Skeletal muscle cell (primary cell): ENCODE measurements at regions not wholly inside any gene's neighbourhood (a gene's known extent, or its start where the extent isn't known, plus 50 kb on each side); places are given as distances from the start of the nearest gene placed in this dataset.

Experiments used
- DNase-seq: peaks from one replicate; pipeline ENCODE4 v3.0.0-alpha.2; 2010; ENCODE audit warnings: low read depth
- H3K4me3 ChIP-seq: 2 replicates; pipeline ENCODE4 v1.5.1; 2011; ENCODE audit warnings: low read depth, mild to moderate bottlenecking, control low read depth, low read length, moderate library complexity

DNA sequence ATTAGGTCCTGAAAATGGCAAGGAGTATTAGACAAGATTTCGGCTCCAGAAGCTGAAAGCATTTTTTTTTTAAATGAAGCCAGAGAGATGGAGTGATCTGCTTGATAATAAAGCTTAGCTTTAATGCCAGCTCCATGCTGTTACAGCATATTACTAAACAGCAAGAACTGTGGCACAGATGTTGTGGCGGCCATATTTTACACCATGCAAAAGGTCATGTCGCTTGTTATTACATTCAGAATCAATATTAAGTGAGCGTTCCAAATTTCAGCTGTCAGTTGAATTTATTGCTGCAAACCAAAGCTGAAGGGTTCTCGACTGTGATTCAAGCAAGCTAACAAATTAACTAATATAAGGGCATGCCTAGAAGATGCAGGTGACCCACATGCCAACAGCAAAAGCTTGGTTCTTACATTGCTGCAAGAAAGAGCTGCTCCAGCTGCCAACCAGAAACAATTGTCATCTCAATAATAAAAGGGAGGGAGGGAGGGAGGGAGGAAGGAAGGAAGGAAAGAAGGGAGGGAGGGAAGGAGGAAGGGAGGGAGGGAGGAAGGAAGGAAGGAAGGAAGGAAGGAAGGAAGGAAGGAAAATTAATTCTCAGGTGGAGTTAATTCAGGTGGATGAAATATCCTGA, 517.7 kb upstream of the WWC1 start:
- H3K4me3 ChIP-seq: no peak overlapping the region

DNA sequence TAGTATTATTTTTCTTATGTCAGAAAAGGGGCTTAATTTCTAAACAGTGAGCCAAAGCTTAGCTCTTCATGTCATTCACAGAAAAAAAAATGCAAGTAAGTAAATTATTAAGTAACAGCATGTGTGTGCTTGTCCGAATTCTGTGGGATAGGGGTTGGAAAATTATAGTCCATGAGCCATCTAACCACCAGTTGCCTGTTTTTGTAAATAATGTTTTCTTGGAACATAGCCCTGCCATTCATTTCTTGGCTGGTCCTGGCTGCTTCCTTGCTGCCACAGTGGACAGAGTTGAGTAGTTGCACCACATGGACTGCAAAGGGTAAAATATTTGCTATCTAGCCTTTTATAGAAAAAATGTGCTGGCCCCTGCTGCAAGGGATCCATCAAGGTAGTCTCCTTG, 513.7 kb upstream of the WWC1 start:
- DNase-seq: no peak
- H3K4me3 ChIP-seq: no peak overlapping the region

More for the DNA sequence above, 517.7 kb upstream of the WWC1 start:
- no peak for DNase-seq

DNA sequence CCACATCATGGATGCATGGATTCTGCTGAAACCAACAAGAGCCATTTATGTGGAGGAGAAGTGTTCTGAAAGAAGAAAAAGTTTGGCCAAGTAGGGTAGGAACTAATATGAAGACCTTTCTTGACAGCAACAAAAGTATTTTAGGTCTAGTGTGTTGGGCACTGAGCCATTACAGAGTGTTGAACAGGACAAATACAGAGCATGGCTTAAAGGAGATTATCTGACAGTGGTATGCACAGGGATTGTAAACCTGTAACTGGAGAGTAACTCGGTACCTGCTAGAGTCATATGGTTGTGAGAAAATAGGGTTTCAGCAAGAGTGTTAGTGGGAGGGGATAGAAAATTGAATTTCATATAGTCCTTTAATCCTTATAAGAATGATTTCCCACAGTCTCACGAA, 513.2 kb upstream of the WWC1 start:
- no peak for DNase-seq
- H3K4me3 ChIP-seq: no peak overlapping the region

DNA sequence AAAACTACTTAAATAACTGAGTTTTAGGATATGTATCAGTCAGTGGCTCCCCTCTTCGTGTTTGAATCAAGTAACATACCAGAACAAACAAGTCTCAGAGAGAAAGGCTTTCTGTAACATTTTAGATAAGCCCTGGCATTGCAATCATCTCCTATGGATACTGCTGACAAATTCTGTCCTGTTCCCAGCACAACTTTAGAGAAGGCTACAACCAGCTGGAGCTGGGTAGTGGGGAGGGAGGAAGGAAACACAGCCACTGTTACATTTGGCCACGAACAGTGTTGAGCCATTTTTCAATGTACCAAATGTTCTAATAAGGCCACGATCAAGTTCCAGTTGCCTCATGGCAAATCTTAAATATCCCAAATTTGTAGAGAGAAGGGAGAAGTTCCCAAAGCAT, 511.8 kb upstream of the WWC1 start:
- H3K4me3 ChIP-seq: no peak overlapping the region
- DNase-seq: no peak

DNA sequence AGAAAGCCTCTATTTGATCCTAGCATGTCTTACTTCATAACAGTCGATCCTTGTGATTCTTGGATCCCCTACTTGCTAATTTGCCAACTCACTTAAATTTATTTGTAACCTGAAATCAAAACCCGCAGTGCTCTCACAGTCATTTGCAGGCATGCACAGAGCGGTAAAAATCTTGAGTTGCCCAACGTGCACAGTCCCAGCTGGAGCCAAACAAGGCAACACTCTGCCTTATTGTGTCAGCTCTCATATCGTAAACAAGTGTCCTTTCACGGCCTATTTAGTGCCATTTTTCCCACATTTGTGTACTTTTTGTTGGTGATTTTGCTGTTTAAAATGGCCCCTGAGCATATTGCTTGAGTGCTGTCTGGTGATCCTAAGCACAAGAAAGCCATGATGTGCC, 511.3 kb upstream of the WWC1 start:
- no peak overlapping the region for H3K4me3 ChIP-seq
- no peak for DNase-seq

DNA sequence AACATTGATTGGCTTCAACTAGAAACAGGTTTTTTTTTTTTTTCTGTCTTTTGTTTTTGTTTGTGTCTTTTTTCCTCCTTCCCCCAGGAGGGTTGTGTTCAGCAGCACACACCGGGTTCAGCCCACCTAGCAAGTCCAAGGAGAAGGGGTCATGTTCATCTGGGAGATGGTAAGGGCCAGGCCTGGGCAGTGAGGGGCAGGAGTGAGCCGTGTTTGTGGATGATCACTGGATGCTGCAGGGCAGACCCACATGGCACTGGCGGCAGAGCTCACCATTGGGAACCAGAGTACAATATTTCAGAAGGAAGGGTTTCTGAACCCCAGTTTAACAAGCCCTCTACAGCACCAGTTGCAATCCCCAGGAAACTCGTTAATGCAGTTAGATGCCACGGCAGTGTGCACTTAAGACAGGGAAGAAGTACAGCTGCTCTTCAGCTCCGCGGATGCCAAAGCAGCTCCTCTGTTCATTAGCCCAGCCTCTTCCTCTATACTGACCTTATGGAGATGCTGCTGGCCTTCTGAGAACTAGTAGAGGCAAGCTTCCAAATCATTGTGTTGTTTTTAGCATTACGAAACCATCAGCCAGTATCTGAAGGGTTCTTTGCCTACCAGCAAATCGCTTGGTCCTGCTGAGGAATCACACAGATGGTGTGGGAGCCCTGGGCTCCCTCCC, 508.2 kb upstream of the WWC1 start:
- DNase-seq: peak; percentile 69
- no peak overlapping the region for H3K4me3 ChIP-seq

DNA sequence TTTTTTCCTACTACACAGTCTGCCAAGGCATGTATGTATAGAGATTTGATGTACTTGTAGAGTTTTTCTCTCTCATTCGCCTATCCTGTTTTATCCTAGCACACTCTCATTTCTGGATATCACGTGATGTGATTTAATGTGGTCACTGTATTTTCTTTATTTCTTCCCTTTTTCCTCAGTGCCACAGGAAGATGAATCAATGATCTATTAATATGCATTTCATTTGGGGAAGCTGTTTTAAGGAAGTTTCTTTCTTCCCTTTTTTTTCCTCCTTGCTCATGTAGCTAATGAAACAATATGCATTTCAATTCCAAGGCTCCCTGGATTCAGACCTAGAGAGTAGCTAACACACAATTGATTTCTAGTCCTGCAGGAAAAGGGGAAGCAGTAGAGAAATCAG, 506.3 kb upstream of the WWC1 start:
- H3K4me3 ChIP-seq: no peak overlapping the region
- DNase-seq: no peak

DNA sequence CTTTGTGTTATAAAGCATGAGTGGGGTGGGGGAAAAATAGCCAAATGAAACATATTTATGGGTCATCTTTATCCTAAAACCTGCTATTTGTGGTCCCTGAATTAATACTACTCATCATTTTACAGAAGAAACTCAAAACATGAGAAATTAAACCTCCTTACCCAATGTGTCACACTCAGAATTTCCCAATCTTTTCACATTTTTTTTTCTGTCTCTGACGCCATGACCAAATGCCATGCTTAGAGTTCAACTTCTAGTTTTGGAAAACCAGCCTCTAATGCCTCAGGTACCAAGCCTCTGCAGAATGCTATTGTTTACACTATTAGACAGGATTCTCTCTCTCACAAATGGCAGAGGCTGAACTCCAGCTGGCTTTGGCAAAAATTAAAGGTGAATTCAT, 505.5 kb upstream of the WWC1 start:
- DNase-seq: no peak
- no peak overlapping the region for H3K4me3 ChIP-seq

DNA sequence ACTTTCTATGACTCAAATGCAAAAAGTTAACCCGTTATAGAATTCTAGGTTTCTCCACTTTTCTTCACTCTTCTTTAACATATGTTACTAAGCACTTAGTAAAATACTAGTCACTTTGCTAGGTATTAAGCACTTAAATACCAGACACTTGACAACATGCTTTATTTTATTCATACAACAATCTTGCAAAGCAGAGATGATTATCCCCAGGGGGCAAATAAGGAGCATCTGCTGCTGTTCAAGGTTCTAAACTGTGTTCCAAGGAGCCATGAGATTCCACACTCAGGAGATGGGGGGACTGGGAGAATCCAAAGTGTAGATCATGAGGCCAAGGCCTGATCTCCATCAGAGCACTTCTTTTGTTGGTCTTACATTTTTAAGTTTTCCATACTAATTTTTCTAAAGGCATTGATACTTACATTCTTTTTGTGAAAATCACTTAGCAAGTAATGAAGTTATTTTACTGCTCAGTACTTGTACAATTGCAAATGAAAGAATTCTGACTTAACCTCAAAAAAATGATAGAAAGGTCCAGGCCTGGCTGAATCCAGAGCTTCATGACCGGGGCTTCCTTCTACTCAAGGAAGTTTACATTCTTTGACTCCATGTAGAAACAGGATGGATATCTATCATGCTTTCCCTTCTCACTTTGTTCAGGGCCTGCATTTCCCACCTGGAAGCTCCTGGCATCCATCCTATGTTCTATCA, 504.4 kb upstream of the WWC1 start:
- DNase-seq: no peak
- no peak overlapping the region for H3K4me3 ChIP-seq

DNA sequence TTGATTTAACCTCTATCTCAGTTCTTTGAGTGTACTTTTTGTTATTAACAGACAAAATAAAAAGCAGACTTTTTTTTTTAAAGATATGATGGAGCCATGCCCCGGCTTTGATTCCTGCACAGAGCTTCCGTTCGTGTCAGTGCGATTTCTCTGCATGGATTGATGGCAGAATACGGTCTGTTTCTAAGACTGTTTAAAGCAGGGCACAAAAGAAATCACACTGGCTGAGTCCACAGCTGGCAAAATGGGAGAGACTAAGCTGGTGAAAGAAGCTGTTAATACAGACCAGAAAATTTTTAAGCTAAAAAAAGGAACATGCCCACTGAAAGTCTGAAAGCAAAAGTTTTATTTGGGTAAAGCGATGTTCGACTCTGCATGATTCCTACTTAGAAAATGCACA, 501.4 kb upstream of the WWC1 start:
- no peak for DNase-seq
- no peak overlapping the region for H3K4me3 ChIP-seq

DNA sequence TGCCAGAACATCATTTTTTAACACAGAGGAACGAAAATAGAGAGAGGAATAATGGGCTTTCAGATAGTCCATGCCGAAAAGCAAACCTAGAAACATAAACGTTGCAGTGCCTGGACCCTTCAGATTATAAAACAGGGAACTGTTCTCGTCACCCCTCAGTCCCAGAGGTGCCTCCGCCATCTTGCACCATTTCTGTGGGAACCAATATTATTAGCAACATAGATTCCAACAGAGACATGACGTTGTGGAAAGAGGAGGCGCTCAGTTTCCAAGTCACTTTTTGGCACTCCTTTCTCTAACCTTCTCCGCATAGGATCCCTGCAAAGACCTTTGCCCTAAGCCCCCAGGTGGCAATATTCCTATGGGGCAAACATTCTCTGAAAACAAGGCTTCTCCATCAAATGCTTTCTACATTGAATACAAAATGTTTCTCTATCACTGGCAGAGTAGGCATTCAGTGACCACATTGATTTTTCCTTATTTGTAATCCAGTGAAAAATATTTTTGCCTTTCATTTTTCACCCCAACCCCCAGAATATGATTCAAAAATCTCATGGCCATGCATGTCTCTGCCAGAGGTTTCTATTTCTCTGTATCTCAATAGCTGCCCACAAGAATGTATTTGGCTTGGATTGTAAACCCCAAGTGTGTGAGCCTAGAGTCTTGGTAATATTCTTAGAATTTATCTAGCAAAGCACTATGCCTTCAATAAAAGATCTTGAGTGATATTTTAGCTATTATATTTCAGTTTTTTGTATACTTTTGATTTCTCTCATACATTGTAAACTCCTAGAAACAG, 500.8 kb upstream of the WWC1 start:
- DNase-seq: no peak
- H3K4me3 ChIP-seq: no peak overlapping the region

DNA sequence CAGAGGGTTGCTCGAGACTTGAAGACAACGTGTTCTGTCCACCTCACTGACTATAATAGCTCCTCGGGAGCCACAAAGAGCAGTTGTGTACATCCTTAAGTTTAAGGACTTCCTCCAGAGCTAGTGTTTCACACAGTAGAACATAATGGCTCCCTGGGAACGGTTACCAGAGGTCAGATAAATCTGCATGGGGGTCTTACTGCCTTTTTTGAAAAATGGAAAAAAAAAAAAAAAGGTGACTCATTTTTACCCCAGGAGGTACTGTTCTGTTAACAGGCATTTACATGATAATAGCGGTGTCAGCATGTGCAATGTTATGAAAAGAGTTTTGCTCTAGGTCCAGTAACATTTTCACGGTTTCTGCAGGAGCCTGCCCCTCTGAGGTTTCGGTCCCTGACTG, 498.9 kb upstream of the WWC1 start:
- no peak overlapping the region for H3K4me3 ChIP-seq
- DNase-seq: no peak

DNA sequence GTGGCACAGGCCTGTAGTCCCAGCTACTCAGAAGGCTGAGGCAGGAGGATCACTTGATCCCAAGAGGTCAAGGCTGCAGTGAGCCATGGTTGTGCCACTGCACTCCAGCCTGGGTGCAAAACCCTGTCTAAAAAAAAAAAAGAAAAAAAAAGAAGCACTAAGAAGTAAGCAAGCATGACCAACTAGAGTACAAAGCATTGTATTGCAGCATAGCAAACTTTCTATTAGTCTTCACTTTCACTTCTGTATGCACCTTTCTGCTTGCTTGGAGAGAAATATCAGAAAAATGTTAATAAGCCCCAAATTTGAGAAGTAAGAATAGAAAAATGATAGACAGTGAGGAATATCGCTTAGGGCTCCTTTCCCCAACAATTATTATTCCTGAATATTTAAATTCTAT, 497.7 kb upstream of the WWC1 start:
- H3K4me3 ChIP-seq: no peak overlapping the region
- DNase-seq: no peak

DNA sequence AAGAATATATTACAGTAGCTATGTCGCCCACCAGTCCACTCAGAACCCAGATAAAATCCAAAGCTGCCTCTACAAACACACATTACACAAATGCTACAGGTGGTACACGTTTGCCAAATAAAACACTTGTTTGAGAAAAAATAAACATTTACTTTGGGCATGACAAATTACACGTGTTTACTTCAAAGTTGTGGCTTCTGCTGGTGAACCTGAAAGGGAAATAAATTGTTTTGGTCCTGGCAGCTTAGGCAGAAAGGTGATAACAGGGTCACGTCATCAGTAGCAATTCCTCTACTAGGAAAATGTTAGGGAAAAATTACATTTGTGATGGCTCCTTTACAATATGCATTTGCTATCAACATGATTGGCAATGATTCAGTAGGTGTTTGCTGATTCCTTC, 497.3 kb upstream of the WWC1 start:
- no peak for DNase-seq
- no peak overlapping the region for H3K4me3 ChIP-seq

DNA sequence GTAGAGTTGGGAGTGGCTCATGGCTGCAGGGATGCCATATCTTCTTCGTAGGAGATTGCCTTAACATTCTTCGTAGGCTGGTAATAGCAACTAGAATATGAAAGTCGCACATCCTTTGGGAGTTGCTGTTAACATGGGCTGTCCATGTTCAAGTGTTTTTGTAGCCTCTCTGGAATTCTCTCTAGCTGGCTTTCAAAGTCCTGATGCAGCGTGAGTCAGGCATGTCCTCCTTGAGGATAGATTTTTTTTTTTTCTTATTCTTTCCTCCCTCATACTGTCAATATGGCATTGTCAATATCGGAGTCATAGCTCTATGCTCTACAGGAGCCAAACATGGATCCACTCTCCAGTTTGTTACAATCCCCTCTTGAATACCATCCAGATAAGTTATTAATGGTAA, 494.8 kb upstream of the WWC1 start:
- H3K4me3 ChIP-seq: no peak overlapping the region
- DNase-seq: no peak

DNA sequence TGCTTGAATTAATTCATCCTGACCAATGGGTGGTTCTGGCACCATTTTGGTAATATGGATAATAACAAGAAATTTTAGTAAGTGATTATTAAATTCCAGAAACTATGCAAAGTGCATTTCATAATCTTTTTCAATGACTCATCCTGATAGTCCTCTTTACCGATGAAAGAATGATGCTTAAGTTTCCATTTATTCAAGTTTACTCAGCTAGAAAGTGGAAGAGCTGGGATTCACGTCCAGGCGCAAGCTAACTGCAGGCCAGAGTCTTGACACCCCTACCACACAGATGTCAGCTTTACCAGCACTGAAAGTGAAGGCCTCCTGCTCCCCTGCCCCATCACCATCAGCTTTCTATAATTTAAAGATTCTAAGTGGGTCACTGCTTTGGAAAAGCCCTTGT, 493.5 kb upstream of the WWC1 start:
- DNase-seq: no peak
- no peak overlapping the region for H3K4me3 ChIP-seq

DNA sequence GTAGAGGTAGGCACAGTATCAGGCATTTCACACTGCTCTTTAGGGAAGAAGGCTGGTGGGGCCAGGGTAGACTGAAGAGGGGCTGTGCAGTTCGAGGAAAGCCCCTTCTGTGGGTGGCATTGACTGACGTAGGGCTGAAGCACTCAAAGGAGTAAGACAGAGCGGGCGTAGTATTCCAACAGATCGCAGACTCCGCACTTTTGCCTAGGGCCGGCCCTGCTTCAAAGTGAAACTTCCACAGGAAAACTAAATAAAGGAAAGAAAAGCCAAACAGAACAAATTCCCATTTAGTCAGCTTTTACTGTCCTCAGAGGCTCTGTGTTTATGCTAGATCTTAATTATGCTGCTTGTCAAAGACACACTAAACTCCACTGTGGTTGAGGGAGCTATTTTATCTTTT, 493.0 kb upstream of the WWC1 start:
- no peak for DNase-seq
- no peak overlapping the region for H3K4me3 ChIP-seq

DNA sequence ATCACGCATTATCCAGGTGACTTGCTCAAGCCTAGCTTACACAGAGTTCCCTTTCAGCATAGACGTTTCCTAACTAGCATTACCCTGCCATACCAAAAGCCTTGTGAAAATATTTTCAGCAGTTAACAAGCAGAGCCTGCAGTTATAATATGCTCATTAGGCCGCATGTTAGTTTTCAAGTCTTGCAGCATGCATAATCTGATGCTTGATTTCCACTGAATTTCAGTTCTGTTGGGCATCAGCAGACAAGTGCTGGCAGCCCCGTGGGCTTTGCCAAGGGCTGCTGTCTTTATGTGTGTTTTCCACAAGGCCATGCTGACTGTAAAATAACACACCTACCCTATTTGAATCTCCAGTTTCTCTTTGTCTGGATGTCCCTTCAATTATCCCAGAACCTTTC, 491.0 kb upstream of the WWC1 start:
- H3K4me3 ChIP-seq: no peak overlapping the region
- no peak for DNase-seq

DNA sequence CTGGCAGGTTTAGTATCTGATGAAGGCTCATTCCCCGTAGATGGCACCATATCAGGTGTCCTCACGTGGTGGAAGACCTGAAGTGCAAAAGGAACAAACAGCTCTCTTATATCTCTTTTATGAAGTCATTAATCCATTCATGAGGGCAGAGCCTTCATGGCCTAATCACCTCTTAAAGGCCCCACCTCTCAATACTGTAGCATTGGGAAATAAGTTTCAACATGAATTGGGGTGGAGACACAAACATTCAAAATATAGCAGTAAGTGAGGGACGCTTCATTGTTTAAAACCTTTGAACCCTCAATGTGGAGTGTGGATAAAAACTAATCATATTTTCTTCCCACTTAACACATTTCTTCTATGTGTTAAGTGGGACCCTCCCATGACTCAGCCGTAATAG, 489.4 kb upstream of the WWC1 start:
- H3K4me3 ChIP-seq: no peak overlapping the region
- DNase-seq: no peak

DNA sequence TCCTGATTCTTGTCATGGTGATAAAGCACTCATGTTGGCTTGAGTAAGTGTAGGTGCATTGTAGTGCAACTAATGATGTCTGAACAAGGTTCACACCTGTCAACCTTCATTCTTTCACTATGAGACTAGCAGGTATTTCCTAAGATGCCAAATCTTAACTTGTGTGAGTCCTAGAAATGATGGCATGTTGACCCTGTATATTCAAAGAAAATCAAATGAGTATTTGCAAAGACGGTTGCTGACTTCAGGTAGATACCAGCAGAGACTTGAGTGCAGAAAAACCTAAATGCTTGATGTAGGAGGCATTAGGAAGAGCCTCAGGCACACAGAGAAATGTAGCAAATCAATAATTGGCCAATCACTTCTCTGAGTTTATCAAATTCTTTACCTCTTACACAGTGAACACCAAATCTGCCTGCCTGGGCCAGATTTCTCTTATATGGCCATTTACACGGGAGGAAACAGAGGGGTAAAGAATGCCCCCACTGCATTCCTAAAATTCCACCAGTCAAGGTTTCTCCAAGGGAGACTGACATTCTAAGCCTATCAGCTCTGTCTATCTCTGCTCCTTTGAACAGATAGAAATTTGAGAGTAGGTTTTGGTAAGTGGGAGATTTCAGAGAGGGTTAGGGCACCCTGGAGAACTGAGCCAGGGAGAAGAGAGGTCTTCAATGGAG, 488.6 kb upstream of the WWC1 start:
- no peak overlapping the region for H3K4me3 ChIP-seq
- DNase-seq: no peak
